ENCODE measurements at regions not wholly inside any gene's neighbourhood (a gene's known extent, or its start where the extent isn't known, plus 50 kb on each side); places are given as distances from the start of the nearest gene placed in this dataset.

DNA sequence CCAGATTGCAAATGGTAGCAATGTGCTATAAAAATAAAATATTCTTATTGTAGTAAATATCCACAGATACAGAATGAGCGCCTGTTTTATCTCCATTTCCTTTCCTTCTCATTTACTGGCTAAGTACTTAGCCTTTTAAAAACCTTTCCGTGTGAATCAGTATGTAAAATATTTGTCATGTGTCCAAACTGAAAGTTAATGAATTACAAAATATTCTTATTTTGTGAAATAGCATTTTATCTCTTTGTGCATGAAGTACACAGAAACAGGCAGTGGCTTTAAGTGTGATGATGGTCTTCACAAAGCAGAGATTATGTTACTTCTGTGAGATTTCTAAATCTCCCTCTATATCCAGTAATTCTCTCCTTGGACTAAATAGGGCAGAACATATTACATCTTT, 56.7 kb upstream of the KIAA1217 start:
- H3K36me3 ChIP-seq (ENCODE audit: control insufficient read depth in 4 of 4, insufficient read depth in 4 of 4, low read length in 3 of 4): no peaks in the 10 kb centered on the region
- H3K27ac ChIP-seq (ENCODE audit: insufficient read depth in 1 of 2, low read depth in 1 of 2, low read length in 2 of 2, poor library complexity in 1 of 2, severe bottlenecking in 2 of 2): no peak overlapping the region
- no peaks in the 10 kb centered on the region for H3K27me3 ChIP-seq (replicated peaks in 2 of 5; ENCODE audit: control insufficient read depth in 4 of 5, insufficient read depth in 5 of 5, low read length in 4 of 5)
- ChIA-PET POLR2A (no interaction called here), CTCF (no interaction called here)
- WGBS (ENCODE audit: insufficient coverage): no CpG with 5 or more reads among the region's 2 CpGs
- no peak for DNase-seq
- H3K9me3 ChIP-seq (ENCODE audit: control extremely low read depth in 1 of 5, control insufficient read depth in 4 of 5, insufficient read depth in 2 of 5, low read depth in 1 of 5, low read length in 4 of 5): peaks cover 0 to 7% (median 0%) of the 10 kb centered on the region in 5 experiments
- no peaks in the 10 kb centered on the region for H3K4me1 ChIP-seq (ENCODE audit: control extremely low read depth in 1 of 4, control insufficient read depth in 4 of 4, insufficient read depth in 4 of 4, low read length in 3 of 4)
- no peak overlapping the region for H3K4me3 ChIP-seq (ENCODE audit: control insufficient read depth in 1 of 7, extremely low read depth in 1 of 7, insufficient read depth in 4 of 7, low read depth in 2 of 7, low read length in 6 of 7)

DNA sequence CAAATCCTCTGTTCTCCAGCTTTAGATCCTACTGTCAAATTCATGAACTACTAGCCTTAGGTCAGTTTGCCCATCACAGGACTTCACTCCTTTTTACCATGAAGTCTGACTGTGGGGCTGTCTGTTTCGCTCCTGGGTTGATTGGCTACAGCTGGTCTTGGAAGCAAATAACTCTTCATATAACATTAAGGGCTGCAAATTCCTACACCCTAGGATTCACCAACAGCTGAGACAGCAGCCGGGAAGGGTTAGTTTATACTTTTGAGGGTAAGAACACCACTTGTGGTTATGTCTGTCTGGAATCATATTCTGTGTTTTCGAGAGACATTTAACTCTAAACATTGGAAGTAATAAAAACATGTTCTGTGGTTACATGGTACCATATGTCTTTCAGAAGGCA, 55.9 kb upstream of the KIAA1217 start:
- no peak for DNase-seq
- H3K27me3 ChIP-seq (replicated peaks in 2 of 5; ENCODE audit: control insufficient read depth in 4 of 5, insufficient read depth in 5 of 5, low read length in 4 of 5): no peaks in the 10 kb centered on the region
- H3K27ac ChIP-seq (ENCODE audit: insufficient read depth in 1 of 2, low read depth in 1 of 2, low read length in 2 of 2, poor library complexity in 1 of 2, severe bottlenecking in 2 of 2): no peak overlapping the region
- no peak overlapping the region for H3K4me3 ChIP-seq (ENCODE audit: control insufficient read depth in 1 of 7, extremely low read depth in 1 of 7, insufficient read depth in 4 of 7, low read depth in 2 of 7, low read length in 6 of 7)
- H3K9me3 ChIP-seq (ENCODE audit: control extremely low read depth in 1 of 5, control insufficient read depth in 4 of 5, insufficient read depth in 2 of 5, low read depth in 1 of 5, low read length in 4 of 5): peaks cover 2 to 12% (median 2%) of the 10 kb centered on the region in 5 experiments
- no peaks in the 10 kb centered on the region for H3K4me1 ChIP-seq (ENCODE audit: control extremely low read depth in 1 of 4, control insufficient read depth in 4 of 4, insufficient read depth in 4 of 4, low read length in 3 of 4)
- CTCF ChIA-PET: no interaction called here
- POLR2A ChIA-PET: no interaction called here
- H3K36me3 ChIP-seq (ENCODE audit: control insufficient read depth in 4 of 4, insufficient read depth in 4 of 4, low read length in 3 of 4): no peaks in the 10 kb centered on the region
- WGBS (ENCODE audit: insufficient coverage): no CpG with 5 or more reads among the region's 3 CpGs

DNA sequence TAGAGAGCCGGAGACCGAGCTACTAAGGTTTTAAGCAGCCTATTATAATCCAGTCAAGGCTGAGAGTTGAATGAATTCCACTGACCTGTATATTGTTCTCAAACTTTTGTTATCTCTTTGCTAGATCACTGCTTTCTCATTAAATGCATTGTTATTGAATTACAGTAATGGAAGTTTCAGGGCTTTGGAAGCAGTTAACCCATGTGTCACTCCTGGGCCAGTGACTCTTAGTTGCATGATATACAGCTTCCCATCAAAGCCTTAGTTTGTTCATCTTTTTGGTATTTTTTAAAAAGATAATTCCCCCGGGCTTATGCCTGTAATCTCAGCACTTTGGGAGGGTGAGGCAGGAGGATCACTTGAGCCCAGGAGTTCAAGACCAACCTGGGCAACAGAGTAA, 55.4 kb upstream of the KIAA1217 start:
- no peaks in the 10 kb centered on the region for H3K27me3 ChIP-seq (replicated peaks in 2 of 5; ENCODE audit: control insufficient read depth in 4 of 5, insufficient read depth in 5 of 5, low read length in 4 of 5)
- ChIA-PET POLR2A (no interaction called here), CTCF (no interaction called here)
- H3K9me3 ChIP-seq (ENCODE audit: control extremely low read depth in 1 of 5, control insufficient read depth in 4 of 5, insufficient read depth in 2 of 5, low read depth in 1 of 5, low read length in 4 of 5): peaks cover 2 to 14% (median 2%) of the 10 kb centered on the region in 5 experiments
- H3K4me3 ChIP-seq (ENCODE audit: control insufficient read depth in 1 of 7, extremely low read depth in 1 of 7, insufficient read depth in 4 of 7, low read depth in 2 of 7, low read length in 6 of 7): no peak overlapping the region
- H3K4me1 ChIP-seq (ENCODE audit: control extremely low read depth in 1 of 4, control insufficient read depth in 4 of 4, insufficient read depth in 4 of 4, low read length in 3 of 4): no peaks in the 10 kb centered on the region
- H3K27ac ChIP-seq (ENCODE audit: insufficient read depth in 1 of 2, low read depth in 1 of 2, low read length in 2 of 2, poor library complexity in 1 of 2, severe bottlenecking in 2 of 2): no peak overlapping the region
- H3K36me3 ChIP-seq (ENCODE audit: control insufficient read depth in 4 of 4, insufficient read depth in 4 of 4, low read length in 3 of 4): no peaks in the 10 kb centered on the region
- WGBS (ENCODE audit: insufficient coverage): no CpG with 5 or more reads among the region's 3 CpGs
- DNase-seq: no peak

DNA sequence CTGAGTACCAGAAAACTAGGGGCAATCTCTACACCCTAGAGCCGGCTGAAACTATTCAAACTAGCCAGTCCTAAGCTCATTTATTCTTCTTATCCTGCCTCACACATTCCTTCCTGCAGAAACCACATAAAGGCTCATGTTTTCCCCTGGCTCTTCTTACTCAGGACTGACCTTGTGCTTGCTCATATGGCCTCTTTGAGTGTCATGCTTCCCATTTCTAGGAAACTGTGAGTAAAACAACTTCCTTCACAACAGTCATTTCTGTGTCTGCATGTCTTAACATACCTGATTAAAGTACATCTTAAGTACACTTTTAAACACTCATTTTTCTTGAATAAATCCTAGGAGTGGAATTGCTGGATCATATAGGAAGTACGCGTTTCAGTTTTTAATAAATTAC, 52.3 kb upstream of the KIAA1217 start:
- Histone ChIP-seq H3K27ac (ENCODE audit: insufficient read depth in 1 of 2, low read depth in 1 of 2, low read length in 2 of 2, poor library complexity in 1 of 2, severe bottlenecking in 2 of 2) (no peak overlapping the region), H3K9me3 (ENCODE audit: control extremely low read depth in 1 of 5, control insufficient read depth in 4 of 5, insufficient read depth in 2 of 5, low read depth in 1 of 5, low read length in 4 of 5) (peaks cover 2 to 14% (median 2%) of the 10 kb centered on the region in 5 experiments), H3K36me3 (ENCODE audit: control insufficient read depth in 4 of 4, insufficient read depth in 4 of 4, low read length in 3 of 4) (no peaks in the 10 kb centered on the region), H3K4me1 (ENCODE audit: control extremely low read depth in 1 of 4, control insufficient read depth in 4 of 4, insufficient read depth in 4 of 4, low read length in 3 of 4) (no peaks in the 10 kb centered on the region), H3K4me3 (ENCODE audit: control insufficient read depth in 1 of 7, extremely low read depth in 1 of 7, insufficient read depth in 4 of 7, low read depth in 2 of 7, low read length in 6 of 7) (no peak overlapping the region), H3K27me3 (replicated peaks in 2 of 5; ENCODE audit: control insufficient read depth in 4 of 5, insufficient read depth in 5 of 5, low read length in 4 of 5) (no peaks in the 10 kb centered on the region)
- ChIA-PET CTCF (no interaction called here), POLR2A (no interaction called here)
- 33% methylated on average over 1 of the region's 3 CpGs for WGBS (ENCODE audit: insufficient coverage)
- no peak for DNase-seq

DNA sequence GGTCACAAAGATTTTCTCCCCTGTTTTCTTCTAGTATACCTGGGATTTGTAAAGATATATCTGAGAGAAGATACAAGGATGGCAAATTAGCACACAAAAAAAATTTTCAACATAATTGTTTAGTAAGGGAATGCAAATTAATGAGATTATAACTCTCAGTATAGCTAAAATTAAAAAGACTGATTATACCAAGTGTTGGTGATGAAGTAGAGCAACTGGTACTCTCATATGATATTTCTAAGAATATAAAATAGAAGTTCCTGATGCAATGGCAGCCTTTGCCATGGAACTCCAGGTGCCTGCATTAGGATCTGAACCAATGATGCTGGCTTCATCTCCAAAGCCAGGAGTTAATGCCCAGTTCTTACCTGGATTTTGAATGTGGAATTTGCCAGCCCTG, 51.4 kb upstream of the KIAA1217 start:
- Histone ChIP-seq H3K27me3 (replicated peaks in 2 of 5; ENCODE audit: control insufficient read depth in 4 of 5, insufficient read depth in 5 of 5, low read length in 4 of 5) (no peaks in the 10 kb centered on the region), H3K4me3 (ENCODE audit: control insufficient read depth in 1 of 7, extremely low read depth in 1 of 7, insufficient read depth in 4 of 7, low read depth in 2 of 7, low read length in 6 of 7) (no peak overlapping the region), H3K36me3 (ENCODE audit: control insufficient read depth in 4 of 4, insufficient read depth in 4 of 4, low read length in 3 of 4) (no peaks in the 10 kb centered on the region), H3K27ac (ENCODE audit: insufficient read depth in 1 of 2, low read depth in 1 of 2, low read length in 2 of 2, poor library complexity in 1 of 2, severe bottlenecking in 2 of 2) (no peak overlapping the region), H3K4me1 (ENCODE audit: control extremely low read depth in 1 of 4, control insufficient read depth in 4 of 4, insufficient read depth in 4 of 4, low read length in 3 of 4) (no peaks in the 10 kb centered on the region), H3K9me3 (ENCODE audit: control extremely low read depth in 1 of 5, control insufficient read depth in 4 of 5, insufficient read depth in 2 of 5, low read depth in 1 of 5, low read length in 4 of 5) (peaks cover 2 to 14% (median 2%) of the 10 kb centered on the region in 5 experiments)
- ChIA-PET POLR2A (no interaction called here), CTCF (no interaction called here)
- DNase-seq: no peak
